CD4-positive, alpha-beta T cell treated with Interleukin-17A for 1 hour (primary cell): ENCODE measurements at regions not wholly inside any gene's neighbourhood (a gene's known extent, or its start where the extent isn't known, plus 50 kb on each side); places are given as distances from the start of the nearest gene placed in this dataset.

Experiments used
- DNase-seq: peaks from one replicate; pipeline ENCODE4 v3.0.0-alpha.2; 2020

DNA sequence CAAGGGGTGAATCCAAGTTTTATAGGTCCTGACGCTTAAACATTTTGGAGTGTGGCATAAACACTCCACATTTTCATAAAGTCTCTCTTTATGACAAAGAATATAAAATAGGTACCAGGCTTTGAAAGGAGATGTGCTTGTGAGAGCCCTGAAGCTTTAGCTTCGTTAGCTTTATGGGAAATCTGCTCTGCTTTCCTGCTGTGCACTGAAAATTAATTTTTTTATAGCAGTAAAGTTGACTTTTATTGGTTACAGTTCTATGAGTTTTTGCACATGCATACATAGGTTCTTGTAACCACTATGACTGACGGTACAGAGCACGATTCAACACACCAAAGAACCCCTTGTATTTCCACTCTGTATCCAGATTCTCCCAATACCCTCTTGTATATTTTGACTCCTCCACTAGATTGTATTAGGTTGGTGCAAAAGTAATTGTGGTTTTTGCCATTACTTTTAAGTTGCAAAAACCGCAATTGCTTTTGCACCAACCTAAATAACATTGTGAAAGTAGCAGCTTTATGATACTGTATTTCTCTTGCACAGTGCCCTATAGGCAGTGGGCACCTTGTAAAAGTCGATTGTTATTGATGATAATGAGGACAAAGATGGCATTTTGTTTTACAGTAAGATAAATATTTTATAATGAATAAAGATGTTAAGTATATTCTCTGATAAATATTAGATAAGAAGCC lies 145.2 kb upstream of the AKIRIN2 start:
- DNase-seq: no peak

DNA sequence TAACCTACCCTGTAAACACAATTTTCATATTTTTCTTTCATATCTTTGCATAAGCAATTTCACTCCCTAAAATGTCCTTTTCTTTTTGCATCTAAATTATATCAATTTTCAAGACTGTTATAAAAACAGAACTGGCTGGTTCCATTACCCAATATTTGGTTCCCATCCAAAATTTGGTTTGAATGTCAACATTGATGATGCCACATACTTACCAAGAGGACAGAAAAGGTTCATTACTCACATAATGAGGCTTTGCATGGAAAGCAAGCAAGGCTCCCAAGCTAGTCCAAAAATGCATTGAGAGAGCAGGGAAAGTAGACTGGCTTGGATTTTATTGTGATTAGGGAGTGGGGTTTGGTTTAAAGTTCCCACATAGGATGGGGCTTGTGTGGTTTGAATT lies 144.4 kb upstream of the AKIRIN2 start:
- no peak for DNase-seq

DNA sequence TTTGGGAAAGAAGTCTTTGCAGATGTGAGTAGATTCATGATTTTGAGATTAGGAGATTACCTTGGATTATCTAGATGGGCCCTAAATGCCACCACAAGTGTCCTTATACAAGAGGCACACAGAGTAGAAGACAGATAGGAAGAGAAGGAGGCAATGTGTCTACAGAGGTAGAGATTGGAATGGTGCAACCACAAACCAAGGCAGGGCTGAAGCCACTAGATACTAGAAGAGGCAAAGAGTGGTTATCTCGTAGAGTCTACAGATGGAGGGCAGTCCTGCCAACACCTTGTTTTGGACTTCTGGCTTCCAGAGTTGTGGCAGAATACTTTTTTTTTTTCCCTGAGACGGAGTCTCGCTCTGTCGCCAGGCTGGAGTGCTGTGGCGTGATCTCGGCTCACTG lies 138.3 kb upstream of the AKIRIN2 start:
- DNase-seq: no peak

DNA sequence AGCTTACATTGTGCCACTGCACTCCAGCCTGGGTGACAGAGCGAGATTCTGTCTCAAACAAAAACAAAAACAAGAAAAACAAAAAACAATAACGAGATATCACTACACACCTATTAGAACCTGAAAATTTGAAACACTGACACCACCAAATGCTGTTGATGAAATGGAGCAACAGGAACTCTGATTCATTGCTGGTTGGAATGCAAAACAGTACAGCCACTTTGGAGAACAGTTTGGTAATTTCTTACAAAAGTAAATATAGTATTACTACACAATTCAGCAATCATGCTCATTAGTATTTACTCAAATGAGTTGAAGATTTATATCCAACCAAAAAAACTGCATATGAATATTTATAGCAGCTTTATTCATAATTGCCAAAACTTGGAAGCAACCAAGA lies 135.8 kb upstream of the AKIRIN2 start:
- no peak for DNase-seq

DNA sequence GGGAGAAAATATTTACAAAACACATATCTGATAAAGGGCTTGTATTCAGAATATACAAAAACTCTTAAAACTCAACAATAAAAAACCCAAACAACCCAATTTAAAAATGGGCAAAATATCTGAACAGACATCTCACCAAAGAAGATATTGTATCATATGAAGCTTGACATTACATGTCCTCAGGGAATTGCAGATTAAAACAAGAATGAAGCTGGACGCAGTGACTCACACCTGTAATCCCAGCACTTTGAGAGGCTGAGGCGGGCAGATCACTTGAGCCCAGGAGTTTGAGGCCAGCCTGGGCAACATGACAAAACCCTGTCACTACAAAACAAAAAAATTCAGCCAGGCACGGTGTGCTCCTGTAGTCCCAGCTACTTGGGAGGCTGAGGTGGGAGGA lies 135.4 kb upstream of the AKIRIN2 start:
- no peak for DNase-seq

DNA sequence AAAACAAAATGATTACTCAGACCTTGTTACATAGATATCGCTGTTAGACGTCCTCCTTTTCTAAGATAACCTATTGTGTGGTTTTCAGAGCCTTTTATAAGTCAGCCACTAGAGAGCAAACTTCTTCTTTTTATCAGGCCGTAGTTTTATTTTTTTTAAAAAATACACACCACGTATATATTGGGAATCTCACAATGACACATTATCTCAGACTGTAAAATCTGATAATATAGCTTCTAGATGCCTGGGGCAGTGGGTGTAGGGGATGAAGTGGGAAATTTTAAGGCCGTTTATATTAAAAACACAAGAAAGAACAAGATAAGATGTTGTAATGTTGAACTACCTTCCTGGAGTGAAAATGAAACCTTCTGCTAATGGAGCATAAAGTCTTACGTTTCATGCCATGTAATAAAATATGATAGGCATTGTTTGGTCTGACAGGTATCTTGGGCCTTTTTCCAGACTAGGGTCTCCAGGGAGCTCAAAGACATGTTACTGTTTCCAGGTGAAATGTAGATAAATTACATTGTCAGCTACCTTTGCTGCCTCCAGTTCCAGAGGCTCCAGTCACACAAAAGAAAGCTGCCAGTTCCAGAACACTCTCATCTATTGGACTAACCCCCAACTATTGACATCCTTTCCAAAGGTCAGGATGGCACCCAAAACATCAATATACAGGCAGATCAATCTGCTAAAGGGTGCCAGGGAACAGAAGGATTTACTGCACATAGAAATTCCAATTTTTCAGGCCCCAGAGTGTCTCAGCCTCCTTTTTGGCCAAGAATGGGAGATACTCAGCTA lies 130.2 kb upstream of the AKIRIN2 start:
- DNase-seq: peak; percentile 53

DNA sequence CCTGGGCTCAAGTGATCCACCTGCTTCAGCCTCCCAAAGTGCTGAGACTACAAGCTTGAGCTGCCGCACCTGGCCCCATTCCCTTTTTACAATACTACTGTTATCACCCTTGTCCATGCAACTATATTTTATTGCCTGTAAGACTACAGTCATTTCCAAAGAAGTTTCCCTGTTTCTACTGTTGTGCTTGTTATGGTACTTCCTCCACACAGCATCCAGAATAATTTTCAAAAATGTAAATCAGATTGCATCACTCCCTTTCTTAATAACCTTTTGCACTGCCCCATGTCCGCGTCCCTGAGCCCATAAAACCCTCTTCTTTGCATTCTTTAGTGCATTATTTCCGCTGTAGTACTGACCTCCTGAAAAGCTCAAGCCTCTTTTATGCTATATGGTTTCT lies 128.9 kb upstream of the AKIRIN2 start:
- DNase-seq: no peak

DNA sequence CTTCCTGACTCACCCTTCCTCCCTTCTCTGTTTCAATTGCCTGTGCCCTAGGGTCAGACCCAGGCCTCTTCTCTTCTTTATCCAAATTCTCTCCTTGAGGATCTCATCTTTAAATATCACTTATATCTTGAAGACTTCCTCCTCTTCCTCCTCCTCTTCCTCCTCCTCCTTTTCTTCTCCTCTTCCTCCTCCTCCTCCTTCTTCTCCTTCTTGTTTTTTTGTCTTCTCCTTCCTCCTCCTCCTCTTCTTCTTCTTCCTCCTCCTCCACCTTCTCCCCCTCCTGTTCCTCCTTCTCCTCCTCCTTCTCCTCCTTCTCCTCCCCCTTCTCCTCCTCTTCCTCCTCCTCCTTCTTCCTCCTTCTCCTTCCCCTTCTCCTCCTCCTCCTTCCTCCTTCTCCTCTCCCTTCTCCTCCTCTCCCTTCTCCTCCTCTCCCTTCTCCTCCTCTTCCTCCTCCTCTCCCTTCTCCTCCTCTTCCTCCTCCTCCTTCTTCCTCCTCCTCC lies 127.6 kb upstream of the AKIRIN2 start:
- DNase-seq: no peak

DNA sequence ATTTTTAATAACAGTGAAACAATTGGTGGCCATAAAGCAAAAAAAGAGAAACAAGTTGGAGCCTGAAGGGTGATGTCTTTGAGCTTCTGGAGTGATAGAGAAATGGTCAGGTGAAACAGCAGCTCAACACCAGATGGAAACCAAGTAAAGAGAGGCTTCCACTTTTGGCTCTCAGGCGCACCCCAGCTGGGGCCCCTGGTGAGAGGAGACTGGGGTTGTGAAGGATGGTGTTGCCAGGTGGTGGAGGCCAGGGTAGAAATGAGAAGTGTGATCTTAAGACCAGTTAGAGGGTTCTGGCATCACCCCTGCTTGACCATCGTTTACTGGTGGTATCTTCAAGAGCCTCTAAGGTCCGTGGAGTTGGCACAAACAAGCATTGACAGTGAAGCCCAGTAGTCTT lies 126.0 kb upstream of the AKIRIN2 start:
- no peak for DNase-seq

DNA sequence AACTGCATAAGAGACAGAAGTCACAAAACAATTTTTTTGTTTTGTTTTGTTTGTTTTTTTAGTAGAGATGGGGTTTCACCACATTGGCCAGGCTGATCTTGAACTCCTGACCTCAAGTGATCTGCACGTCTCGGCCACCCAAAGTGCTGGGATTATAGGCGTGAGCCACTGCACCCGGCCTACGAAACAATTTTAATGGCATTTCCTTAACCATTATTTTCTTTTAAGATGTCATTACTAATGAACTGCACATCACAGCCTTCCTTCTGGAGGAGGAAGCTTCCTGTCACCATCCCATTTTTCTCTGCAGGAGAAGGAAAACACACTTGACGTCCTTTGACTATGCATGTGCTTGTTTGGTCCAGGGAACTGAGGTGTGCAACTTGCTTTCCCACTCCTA lies 125.3 kb upstream of the AKIRIN2 start:
- no peak for DNase-seq

DNA sequence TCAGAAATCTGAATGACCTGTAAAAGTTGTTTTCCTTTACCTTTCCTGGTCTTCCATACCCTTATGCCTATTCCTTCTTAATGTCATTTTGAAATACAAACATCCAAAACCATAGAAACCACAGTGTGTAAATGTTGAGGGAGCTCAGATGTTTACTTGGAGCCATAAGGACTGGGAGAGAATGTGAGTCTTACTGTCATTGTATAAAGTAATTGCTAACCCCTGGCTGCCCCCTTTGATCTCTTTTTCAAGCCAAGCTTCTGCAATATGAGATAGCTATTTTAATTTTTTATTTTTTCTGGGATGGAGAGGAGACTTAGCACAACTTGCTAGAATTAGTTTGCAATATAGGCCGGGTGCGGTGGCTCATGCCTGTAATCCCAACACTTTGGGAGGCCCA lies 124.4 kb upstream of the AKIRIN2 start:
- DNase-seq: no peak

DNA sequence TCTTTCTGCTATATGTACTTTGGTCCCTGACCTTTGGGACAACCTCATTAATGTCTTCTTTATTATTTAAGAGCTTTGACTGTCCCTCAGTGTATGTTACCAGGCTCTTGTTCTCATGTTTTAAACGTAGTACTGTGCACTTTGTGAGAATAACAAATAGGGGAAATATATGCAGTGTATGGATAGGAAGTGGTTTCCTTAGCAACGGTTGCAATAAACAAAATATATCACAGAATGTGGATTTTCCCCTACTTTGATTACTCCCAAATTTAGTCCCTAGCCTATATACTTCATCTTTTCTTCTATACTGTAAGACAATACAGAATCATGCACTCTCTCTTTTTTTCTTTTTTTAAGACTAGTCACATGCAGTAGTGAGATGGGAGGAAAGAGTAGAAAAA lies 123.8 kb upstream of the AKIRIN2 start:
- DNase-seq: peak; percentile 68

DNA sequence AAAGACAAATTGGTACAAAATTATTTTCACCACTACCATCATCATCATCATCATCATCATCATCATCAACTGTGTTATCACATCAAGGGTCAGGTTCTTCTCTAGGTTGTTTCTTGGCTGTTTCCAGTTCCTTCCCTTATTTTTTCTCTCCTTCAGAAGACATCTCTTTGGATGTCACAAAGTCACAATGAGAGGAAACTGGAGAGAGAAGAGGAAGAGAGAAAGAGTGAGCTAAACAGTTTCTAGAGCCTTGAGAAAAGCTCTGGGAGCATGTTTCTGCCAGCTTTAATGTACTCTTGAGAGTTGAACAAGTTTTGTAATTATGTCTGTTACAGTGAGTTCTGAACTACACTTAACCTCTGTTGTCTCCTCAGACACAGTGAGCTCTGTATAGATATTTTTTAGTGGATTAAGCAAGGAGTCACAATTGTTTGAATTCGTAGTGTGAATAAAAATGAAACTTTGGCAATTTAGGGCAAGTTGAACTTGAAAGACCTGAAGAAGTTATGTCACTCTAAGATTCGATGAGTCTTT lies 123.0 kb upstream of the AKIRIN2 start:
- DNase-seq: no peak

DNA sequence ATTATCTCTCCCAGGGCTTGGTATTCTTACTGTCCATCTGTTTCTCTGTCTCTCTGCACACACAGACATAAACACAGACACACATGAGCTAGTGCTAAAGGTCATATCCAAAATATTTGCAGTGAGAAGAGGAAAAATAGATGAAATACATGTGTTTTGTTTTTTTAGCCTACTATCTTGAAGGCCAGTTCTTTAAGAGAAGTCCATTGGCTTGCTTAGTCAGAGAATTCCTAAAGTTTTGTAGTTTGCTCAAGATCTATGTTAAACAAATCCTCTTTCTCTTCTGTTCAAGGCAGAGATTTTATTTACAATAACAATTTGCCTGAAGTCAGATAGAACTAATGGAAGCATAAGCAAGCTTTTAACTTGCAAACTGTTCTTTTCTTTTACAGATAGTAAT lies 120.0 kb upstream of the AKIRIN2 start:
- no peak for DNase-seq

DNA sequence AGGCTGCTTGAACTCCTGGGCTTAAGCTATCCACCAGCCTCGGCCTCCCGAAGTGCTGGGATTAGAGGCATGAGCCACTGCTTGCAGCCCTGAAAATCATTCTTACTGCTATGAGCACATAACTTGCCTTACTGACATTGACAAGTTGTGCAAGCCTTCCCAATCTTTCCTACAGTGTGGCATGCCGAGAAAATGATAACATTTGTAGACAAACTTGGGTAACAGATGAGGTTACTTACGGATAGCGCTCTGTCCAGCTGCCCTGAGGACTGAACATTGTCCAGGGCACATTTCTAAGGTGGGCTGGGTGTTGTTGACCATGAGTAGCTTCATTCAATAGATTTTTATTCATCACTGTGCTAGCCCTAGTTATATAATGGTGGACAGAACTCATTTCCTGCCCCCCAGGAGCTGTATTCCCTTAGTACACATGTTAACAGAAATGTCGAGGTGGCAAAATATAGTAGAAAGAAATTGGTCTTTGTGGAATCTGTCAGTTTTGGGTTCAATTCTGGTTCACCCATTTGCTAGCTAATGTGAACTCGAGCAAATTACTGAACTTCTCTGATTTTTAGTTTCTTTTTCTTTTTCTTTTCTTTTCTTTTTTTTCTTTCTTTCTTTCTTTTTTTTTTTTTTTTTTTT lies 118.4 kb upstream of the AKIRIN2 start:
- no peak for DNase-seq

DNA sequence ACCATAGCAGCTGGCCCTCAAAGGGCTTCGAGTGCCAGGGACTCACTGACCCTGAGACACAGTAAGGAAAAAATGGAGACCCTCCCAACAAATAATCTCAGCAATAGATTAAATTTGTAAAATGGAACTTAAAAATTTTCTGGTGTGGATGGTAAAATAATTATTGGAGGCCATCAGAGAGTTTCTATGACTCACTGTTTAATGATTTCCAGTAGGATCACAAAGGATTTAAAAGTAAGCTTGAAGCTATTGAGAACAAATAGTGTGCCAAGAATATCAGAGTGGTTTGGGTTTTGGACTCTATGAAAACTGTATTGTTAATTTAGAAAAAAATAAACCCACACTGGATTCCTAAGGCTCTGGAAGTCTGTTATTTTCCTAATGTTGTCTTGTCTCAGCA lies 115.2 kb upstream of the AKIRIN2 start:
- DNase-seq: no peak

DNA sequence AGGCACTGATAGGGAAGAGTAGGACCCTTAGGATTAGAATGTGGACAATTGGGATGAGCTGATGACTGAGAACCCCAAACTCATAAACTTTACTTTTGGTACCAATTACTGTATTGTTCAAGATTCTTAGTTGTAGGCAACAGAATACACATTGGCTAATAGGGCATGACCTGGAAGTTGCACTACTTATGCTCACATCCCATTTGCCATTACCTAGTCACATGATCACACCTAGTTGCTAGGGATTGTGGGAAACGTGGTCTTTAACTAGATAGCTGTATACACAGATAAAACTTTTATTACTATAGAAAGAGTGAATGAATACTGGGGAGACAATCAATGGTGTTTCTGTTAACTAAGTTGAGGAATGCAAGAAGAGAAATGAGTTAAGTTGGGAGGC lies 113.4 kb upstream of the AKIRIN2 start:
- DNase-seq: no peak

DNA sequence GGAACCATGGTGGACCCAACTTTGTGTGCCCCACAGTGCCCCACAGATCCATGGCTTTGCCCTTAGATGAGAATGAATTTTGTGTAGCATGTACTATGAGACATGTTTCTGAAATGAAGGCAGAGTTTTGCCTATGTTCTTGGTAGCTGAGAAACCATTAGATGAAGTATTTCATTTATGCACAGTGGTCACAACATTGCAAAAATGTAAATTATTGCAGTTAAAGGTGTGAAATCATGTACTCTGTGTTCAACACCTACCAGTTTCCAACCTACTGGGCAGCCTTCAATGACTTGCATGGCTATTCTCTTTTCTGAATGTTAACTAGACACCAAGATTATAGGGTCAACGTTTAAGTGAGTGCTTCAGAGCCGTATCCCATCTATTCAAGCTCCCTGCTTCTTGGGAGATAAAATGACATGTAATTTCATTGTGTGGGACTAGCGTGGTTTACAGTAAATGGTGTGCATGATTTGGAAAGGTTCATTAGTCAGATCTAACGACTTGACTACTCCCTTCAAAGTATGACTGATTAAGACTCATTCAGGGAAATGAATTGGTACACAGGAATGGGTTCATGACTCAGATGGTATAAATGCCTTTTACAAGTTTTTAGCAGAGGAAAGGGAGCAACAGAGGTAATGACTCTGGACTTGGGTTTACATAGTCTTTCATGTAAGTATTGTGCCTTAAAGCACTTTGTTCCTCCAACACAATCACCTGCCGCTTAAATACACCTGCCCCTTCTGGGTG lies 106.1 kb upstream of the AKIRIN2 start:
- DNase-seq: no peak

DNA sequence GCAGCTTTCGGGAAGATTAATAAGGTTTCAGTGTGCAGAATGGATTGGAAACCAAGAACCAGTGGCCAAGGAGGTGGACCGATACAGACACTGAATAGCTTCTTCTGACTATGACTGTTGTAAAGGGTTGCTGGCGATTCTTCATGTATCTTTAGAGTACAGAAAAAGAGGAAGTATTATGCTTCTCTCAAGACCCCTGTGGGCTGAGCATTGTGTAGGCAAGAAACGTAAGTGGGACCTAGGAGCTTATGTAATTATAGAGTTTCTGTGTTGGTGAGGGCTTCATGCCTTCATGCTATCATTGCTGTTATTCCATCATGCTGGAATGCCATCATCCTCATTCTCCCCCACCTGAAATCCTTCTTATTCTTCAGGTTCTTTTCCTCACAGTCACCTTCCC lies 105.4 kb upstream of the AKIRIN2 start:
- DNase-seq: no peak

DNA sequence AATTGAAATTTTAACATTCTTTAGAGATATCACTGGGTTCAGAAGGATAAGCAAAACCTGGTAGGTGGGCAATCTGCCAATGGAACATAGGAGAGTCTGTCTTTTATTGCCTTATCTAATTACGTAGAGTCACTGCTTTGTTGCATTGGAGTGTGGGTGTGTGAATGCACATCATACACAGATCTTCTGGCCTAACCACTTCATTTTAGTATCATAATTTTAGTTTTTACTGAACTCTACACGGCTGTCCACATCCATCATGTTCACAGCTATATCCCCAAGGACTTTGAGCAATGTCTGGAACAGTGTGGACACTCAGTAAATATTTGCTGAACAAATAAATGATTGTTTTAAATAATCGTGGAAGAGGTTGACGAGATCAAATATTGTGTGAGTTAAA lies 104.6 kb upstream of the AKIRIN2 start:
- DNase-seq: no peak

DNA sequence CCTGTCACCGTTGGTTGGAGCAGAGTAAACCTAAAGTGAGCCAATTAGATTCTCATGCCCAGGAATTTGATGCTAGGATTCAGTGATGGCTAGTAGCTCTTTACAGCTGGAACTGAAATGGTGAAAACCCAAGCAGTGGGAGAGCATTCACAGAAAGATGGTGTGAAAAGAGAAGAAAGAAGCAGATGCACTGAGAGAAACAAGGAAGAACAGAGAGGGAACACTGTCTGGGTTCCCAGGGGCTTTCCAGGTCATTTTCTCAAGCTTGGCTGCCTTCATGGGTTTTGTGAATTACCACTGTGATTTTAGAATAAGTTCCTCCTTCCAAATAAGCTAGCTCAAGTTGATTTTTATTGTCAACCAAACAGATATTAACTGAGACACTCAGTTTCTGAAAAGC lies 104.1 kb upstream of the AKIRIN2 start:
- no peak for DNase-seq

DNA sequence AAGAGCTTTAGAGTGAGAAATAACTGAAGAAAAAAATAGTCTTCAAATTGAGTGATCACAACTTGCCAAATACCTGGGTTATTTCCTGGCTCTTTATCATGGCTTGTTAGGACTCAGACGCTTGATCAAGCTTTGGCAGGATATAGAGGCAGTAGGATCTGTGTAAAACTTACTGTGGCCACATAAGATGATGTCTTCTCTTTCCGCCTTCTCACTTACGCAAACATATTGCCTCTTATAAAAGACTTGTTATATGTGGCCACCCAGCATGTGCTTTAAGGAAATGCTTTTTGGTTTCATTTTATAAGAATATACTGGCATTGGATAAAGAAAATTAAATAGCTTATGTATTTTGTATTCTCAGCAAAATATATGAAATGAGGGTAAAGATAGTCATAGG lies 101.8 kb upstream of the AKIRIN2 start:
- no peak for DNase-seq

DNA sequence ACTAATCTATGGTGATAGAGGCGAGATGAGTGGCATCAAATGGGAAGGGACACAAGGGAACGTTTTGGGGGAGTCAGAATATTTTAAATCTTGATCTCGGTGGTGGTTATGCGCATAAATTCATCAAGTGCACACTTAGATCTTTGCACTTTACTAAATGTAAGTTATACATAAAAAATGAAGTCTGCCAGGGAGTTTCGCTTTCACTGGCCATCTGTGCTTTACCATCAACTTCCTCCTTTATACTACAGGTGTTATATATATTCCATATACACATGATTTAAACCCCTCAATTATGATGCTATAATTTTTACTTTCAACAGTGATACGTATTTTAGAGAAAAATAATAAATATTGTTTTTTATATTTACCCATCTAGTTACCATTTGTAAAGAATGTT lies 97.6 kb upstream of the AKIRIN2 start:
- DNase-seq: no peak
